ENCODE measurements at regions not wholly inside any gene's neighbourhood (a gene's known extent, or its start where the extent isn't known, plus 50 kb on each side); places are given as distances from the start of the nearest gene placed in this dataset.

GRCh38 chr1:207971331-207972219 lies 60.6 kb upstream of the CD34 start:
- DNase-seq = peak; percentile 41

- peak; percentile 16 for DNase-seq
Observed at GRCh38 chr1:207970329-207971233, 59.7 kb upstream of the CD34 start.

GRCh38 chr1:207969528-207969927 lies 58.6 kb upstream of the CD34 start:
- no peak for DNase-seq

GRCh38 chr1:207968521-207969009 lies 57.6 kb upstream of the CD34 start:
- DNase-seq = no peak

GRCh38 chr1:207967703-207968102 lies 56.8 kb upstream of the CD34 start:
- no peak for DNase-seq

- DNase-seq = no peak
Observed at GRCh38 chr1:207966521-207966920, 55.6 kb upstream of the CD34 start.

GRCh38 chr1:207965392-207966387 lies 54.8 kb upstream of the CD34 start:
- no peak for DNase-seq

GRCh38 chr1:207964195-207964966 lies 53.5 kb upstream of the CD34 start:
- no peak for DNase-seq

GRCh38 chr1:207963427-207964194 lies 52.7 kb upstream of the CD34 start:
- DNase-seq = peak; percentile 14

GRCh38 chr1:207962716-207963426 lies 51.9 kb upstream of the CD34 start:
- DNase-seq = no peak

Data from NCI-H1694 (cell line).